GM19043 (cell line): ENCODE measurements at regions not wholly inside any gene's neighbourhood (a gene's known extent, or its start where the extent isn't known, plus 50 kb on each side); places are given as distances from the start of the nearest gene placed in this dataset.

Experiments used
- ATAC-seq: cut with Tn5 transposase; IDR thresholded peaks from one replicate; pipeline ENCODE4 v1.9.1; 2021; ENCODE audit warnings: low read depth; ENCODE audit not compliant: unreplicated experiment

DNA sequence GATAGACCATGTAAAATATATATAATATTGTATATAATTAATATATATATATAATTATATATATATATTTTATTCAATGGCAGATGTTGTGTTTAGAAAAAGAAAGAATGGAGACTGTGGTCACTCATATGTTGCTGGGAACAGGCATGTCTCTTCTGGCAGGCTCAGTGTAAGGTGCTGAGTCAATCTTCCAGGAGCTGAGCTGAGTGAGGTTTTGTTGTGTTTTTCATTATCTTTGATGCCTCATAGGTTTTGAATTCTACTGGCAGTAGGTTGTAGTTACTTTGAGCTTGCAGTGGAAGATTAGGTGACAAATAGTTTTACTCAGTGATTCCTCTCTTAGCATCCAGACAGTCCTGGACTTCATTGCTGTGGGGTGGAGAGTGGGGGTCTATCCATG, 561.3 kb downstream of the IRX1 start:
- no peak for ATAC-seq

DNA sequence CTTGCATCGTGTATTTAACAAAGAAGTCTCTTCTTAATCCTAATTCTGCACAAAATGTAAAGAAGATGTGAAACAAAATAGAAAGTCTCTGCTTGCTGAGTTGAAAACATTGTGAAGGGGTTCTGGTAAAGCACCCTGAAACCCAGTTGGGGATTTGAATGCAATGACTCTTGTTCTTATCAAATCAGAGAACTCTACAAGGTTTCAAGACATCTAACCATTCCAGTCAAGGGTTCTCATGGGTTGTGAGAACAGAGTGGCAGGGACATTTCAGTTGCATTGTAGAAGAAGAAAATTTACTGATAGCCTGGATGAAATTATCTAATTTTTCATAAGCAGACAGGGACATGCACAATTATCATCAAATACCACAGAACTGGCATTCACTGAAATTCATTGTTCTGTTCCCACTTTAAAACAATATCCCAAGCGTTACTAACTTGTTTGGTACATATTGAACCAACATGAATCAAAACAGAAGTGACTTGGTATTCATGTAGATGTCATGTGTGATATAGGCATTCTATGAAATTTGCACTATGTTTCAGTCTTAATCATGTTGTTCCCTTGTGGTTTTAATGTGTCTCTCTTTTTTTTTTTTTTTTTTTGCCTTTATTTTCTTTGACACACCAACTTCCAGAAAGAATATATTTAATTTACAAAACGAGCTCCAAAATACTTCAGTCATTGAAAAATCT, 563.3 kb downstream of the IRX1 start:
- no peak for ATAC-seq

DNA sequence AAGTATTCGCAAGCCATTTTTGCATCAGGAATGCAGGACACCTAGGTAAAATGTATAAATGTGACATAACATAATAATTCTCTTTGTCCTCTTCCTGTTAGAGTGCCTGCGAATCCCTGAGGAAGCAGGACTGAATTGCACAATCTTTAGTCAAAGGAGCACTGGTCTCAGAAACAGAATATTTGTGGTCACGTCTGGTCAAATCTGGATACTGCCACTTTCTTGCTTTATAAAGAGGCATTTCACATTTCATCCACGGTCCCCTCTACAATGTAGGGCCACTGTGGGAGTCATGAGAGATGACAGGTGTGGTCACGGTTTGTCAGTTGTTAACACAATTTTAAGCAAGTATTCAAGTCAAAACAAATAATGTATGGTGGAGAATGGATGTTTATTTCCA, 564.0 kb downstream of the IRX1 start:
- ATAC-seq = no peak

DNA sequence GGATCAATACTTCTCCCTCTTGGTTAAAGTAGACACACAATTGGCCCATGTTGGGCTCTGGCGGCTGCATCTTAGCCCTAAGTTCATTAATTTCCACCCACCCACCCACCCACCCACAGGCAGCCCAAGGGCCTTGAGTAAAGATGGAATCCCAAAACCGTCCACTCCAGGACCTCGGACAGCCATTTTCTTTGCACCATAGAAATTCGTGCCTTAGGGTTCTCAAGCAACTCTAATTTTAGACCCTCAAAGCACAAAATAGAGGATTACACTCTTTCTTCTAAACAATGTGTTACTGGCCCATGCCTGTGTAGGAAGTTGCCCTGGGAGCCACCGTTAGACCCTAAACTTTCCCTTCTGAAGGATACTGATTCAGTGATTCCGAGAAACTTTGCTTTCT, 568.5 kb downstream of the IRX1 start:
- no peak for ATAC-seq

DNA sequence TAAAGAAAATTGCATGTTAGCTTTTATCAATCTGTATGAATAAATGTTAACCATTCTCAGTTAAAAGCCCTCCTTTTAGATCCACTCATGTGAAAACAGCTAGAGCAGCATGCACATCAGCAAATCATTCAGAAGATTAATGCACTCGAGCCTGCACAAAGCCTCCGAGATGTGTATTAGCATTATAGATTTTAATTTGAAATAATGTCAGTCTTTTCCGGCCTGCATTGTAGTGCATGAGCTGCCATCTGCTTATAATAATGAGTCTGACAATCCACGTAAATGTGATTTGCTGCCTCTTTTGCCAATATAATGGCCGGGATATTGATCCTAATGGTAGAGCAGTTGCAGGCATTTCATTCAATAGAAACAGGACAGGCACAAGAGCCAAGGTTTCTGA, 585.1 kb downstream of the IRX1 start:
- no peak for ATAC-seq

DNA sequence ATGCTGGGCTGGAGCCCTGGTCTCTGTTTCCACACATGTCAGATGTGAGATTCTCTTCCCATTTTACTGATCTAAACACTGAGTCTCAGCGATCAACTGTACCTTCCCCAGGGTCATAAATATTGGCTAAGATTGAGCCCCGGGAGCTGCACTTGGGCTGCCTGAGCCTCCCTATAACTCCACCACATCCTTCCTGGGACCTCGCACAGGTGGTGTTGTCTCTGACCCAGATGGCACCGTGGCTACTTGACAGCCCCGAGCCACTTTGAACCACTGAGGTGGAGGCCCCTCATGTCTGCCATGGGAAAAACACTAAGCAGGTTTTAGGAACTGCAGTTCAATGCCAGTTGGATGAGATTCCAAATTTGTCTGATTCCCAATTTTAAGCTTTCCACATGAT, 586.5 kb downstream of the IRX1 start:
- ATAC-seq = no peak

DNA sequence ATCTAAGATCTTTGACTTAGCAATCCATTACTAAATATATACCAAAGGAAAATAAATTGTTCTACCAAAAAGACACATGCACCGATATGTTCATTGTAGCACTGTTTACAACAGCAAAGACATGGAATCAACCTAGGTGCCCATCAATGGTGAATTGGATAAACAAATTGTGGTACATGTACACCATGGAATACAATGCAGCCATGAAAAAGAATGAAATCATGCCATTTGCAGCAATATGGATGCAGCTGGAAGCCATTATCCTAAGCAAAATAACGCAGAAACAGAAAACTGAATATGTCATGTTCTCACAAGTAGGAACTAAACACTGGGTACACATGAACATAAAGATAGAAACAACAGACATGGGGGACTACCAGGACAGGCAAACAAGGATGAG, 589.5 kb downstream of the IRX1 start:
- no peak for ATAC-seq

DNA sequence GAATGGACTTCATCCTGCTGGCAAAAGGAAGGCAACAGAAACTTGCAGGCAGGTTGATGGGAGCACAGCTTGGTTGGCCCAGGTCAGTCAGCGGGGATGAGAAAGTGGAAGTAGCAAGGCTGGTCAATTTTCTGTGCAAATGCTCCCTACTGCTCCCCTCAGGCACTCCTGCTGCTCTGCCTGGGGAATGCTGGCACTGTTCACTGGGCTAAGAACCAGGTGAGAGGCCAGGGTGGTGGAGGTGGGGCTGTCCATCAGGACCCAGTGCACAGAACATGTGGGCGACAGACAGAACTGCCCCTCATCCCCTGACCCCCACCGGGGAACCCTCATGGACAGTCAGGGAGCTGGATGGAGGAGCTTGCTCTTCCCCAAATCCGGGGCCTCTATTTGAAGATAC, 593.1 kb downstream of the IRX1 start:
- no peak for ATAC-seq

DNA sequence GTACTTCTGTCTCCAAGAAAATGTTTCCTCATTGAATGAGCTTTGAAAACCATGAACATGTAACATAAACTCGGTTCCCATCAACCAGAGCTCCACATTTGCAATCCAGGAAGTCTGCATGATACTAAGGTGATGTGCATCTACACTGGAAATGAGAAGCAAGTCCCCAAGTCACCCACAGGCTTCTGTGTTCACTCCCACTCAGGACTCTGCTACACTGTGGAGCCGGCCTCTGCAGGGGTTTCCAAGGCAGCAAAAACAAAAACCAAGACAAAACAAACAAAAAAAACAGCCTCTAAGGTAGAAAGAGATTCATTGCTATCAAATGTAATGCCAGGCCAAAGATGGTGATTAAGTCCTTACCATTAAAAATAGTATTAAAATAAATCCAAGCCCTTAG, 593.7 kb downstream of the IRX1 start:
- no peak for ATAC-seq

DNA sequence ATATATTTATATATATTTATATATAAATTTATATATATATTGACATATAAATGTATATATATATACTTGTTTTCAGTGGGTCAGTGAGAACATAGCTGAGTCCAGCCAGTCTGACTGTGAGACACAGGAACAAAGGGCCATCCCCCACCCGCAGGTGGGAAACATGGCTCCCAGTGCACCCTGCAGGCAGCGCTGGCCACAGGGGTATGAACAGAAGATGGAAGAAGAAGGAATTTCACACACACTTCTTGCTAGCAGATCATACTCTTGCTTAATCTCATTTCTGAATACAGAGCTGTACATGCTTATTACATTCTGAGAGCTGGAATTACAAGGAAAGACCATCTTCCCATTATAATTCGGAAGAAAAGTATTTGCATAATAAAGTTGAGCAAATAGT, 595.4 kb downstream of the IRX1 start:
- ATAC-seq = no peak

DNA sequence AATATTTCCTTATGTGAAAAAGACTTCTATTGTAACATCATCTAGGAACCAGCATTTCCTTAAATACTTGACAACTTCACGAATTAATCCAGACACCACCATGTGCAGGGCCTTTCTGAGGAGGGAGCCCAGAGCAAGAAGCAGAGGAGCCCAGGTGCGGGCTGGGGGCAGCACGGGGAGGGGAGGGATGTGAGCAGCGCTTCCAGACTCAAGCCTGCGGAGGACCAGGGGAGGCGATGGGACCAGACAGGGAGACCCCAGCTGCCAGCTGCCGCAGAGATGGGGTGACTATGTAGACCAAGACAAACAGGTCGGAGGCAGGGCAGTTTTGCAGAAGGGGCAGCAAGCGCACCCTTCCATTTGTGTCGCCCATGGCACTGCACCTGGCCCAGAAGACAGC, 596.1 kb downstream of the IRX1 start:
- no peak for ATAC-seq

DNA sequence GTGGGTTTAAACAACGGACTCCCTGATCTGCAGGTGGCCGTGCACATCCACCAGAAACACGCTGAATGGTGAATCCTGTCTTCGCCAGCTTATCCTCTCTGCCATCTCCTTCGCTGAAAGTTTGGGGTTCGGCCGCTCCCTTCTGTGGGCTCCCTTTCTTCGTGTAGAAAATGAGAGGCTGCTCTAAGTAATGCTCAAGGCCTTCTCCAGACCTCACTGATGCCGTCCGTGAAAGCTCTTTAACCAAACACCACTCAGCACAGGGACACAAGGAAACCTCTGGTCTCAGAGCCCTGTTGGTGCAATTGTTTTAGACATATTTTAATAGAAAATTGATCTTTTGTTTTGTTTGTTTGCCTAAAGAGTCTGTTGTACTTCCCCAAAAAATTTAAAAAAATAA, 596.5 kb downstream of the IRX1 start:
- no peak for ATAC-seq

DNA sequence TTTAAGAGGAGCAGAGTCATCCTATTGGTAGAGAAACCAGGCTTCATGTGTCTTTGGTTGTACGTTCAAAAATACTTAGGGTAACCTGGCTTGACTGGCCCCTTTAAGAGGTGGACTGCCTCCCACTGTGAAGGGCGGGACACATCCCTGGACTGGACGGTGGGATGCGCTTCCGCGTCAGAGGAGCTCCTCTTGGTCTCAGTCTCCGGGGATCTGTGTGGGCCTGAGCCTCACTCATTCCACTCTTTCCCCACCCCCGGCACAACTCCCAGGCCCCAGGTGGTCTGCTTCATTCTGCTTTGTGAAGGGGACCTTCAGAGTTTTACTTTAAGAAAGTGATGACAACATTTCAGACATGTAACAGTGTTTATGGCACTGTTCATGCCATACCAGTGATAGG, 601.1 kb downstream of the IRX1 start:
- ATAC-seq = no peak

DNA sequence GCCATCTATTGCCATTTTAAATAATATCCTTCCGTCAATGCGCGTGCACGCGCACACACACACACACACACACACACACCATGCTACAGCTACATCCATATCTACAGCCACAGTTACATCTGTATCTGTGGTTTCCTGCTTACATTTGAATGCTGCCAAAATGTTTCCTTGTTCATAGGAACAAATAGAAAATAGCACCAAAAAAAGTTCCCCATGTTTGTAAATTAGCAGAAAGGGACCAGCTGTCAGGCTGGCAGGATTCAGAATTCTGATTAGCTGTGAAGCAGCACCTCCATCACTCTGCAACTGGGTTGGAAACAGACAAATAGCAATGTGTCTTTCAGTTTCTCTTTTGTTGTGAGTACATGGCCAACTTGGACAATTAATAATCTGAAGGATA, 601.5 kb downstream of the IRX1 start:
- ATAC-seq = no peak

DNA sequence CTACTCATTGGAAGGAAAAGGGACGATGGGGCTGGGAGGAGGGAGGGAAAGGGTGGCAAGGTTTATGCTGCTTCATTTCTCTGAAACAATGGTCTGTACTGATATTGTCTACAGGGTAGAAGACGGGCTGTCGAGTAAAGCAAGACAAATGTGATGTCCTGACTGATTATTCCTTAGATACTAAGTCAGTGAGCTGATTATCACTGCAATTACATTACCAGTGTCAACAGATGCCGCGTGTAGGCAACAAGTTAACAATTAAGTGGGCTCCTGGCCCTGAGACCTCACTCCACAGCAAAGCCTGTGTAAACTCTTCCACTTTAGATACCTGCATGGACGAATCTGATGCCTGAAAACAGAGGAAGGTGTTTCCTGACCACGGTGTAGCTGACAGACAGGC, 602.8 kb downstream of the IRX1 start:
- no peak for ATAC-seq

DNA sequence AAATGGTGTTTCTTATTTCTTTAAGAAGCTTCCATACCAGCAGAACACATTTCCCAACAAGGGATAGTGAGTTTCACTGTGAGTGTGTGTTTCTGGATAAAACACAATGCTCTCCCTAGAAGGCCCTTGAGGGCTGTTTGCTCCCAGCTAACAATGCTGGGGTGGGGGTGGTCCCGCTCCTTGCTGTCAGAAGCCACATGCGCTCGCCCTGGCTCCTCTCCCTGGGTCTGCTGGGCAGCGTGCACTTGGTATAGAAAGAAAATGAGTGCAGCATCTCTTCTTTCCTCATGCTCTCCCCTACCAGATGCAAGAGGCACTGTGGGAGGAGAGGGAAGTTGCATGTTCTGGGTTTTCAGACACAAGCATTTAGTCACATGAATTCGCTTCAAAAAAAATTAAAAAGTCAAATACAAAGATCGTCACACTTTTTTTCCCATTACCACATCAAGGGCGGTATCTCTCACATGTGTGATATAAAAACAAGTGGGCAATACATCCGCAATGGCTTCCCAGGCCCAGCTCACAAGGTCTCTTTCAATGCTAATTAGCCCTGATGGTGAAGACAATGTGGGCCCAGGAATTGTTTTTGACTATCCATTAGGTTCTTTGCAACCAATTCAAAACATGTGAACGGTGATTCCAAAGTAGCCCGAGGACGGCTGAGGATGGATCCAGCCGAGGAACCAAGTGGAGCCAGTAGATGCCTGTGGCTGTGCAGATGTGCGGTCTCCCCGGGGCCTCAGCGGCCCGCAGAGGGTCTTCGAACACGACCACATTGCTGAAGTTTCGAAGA, 603.6 kb downstream of the IRX1 start:
- no peak for ATAC-seq

DNA sequence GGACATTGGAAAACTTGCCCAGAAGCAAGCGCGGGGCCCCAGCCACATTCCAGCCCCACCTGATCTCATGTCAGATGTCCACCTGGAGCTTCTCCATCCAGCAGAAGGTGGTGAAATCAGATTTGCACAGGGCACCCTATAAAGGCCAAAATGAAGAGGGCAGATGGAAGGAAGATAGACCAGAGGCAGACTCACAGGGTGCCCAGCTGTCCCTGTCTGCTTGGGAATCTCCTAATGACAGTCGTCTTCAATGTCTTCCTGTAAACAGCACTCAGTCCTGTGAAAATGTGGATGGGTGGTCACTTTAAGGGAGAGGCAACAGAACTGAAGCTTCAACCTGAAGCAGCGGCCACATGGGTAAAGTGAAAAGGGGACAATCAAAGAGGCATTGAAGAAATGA, 607.5 kb downstream of the IRX1 start:
- no peak for ATAC-seq

DNA sequence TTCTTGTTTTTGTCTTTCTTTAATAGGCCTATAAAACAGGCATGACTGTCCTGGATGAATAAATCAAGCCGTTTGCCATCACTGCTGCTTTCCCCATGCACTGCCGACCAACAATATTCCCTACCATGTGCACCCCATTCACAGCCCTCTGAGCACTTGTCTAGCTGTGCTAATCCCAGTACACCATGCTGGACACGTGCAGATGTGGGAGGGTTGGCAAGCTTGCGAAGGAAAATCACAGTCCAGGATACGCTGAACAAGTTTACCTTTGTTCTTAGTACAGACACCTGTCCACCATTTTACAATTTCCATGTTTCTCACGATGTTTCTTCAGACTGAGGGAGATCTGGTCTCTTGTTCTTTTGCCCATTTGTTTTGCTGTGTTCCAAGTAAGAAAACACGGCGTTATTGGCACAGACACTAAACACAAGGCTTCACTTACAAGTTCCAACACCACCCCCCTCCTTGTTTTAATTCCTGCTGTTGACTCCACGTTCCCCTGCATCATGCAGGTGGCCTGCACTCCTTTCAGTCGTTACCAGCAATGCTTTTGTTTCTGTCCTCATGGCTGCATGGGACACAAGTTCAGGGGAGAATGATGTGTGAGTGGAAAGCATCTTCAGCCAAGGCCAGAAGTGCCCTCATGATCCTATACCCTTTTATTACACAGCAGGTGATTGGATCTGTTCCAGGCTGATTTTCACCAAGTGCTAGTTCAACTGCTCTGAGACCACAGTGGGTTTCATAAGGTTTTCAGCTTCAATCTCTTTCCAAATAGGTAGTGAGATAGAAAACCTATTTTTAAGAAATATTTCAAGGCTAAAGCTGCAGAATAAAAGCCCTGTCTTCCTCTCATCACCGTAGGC, 608.9 kb downstream of the IRX1 start:
- ATAC-seq = no peak

DNA sequence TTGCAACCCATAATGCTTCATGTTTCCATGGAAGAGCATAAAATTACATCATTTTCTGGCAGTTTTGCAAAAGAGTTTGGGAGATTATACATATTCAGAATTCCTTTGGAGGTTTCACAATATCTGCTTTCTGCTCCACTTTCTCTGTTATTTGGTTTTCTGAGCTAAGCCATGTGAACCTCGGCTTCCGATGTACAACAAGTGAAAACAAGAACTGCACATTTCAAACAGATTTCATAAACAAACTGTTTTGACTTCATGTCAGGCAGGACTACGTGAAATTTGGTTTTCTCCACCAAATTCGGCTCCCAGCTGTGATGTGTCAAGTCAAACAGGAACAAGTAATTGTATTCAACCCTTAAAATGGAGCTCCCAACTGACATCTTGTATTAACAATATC, 609.8 kb downstream of the IRX1 start:
- ATAC-seq = no peak

DNA sequence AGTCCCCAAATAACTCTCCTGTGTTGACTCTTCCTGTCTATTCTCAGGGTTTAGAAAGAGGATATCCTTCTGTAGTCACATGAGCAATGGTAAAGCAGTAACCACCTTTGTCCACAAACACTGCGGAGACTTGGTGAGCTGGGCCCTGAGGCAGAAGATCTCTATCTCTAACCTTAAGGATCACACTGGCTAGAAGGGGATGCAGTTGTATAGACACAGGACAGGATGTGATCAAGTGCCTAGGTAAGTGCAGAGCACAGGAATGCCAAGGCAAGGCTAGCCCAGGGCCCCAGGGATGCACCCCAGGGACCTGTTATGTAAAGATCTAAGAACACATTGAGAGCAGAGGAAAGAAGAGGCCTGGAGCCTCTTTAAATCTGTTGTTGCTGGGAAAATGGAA, 610.5 kb downstream of the IRX1 start:
- no peak for ATAC-seq

DNA sequence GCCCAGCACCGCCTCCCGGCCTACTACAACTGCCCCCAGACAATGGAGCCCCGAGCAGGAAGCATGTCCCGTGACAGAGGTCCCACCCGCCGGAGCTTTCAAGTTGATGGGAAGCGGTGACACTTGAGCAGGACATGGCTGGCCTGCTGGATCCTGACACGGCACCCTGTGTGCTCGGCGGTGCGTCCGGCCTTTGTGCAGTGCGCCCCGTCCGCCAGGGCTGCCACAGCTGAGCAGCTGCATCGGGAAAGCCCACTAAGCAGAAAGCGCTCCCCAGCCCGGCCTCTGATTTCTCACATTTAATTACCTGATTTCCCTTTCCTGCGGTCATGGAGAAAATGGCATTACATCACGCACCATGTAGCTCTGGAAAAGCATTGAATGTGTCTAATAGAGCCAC, 611.9 kb downstream of the IRX1 start:
- ATAC-seq = no peak
